HG02884 (cell line): ENCODE measurements at regions not wholly inside any gene's neighbourhood (a gene's known extent, or its start where the extent isn't known, plus 50 kb on each side); places are given as distances from the start of the nearest gene placed in this dataset.
"Not testable (repeated sequence)": the region's sequence is repeated elsewhere in the genome, so short reads cannot be mapped to it uniquely, and the experiment has no call there.

ENCODE experiments used
- ATAC-seq: cut with Tn5 transposase; IDR thresholded peaks from one replicate; pipeline ENCODE4 v1.9.1; 2021; ENCODE audit warnings: mild to moderate bottlenecking, moderate library complexity; ENCODE audit not compliant: unreplicated experiment

- no peak for ATAC-seq
These were observed 210.7 kb downstream of the EFCAB11 start for GRCh38 chr14:89743828-89744227.

DNA sequence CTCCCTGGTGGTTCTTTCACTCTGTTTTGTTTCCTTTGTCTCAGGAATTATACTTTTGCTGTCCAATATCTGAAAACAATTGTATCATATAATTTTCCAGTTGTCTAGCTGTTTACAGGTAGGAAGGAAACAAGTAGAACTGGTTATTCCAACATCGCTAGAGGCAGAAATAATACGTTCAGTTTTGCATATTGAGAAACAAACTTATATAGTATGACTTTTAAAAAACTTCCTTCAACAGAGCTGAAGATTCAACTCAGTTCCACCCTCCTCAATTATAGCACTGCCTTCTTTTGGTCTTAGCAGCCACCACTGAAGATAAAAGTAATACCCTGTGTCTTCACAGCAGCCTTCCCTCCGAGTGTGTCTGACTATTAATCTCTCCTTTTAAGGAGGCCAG is 214.3 kb downstream of the EFCAB11 start:
- ATAC-seq = no peak

GRCh38 chr14:89736881-89737280 is 217.6 kb downstream of the EFCAB11 start:
- no peak for ATAC-seq

DNA sequence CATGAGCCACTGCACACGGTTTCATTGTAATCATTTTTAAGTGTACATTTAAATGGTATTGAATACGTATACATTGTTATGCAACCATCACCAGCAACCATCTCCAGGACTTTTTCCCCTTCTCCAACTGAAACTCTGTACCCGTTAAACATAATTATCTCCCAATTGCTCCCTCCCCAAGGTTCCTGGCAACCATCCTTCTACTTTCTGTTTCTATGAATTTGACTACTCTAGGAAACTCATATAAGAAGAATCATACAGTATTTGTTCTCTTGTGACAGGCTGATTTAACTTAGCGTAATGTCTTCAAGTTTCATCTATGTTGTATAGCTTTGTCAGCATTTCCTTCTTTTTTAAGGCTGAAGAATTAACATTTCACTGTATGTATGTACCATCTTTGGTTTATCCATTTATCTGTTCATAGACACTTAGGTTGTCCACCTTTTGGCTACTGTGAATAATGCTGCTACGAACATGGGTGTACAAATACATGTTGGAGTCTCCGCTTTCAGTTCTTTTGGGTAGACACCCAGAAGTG is 223.1 kb downstream of the EFCAB11 start:
- ATAC-seq = no peak

GRCh38 chr14:89730687-89731086 is 223.8 kb downstream of the EFCAB11 start:
- no peak for ATAC-seq

- no peak for ATAC-seq
These were observed 225.6 kb downstream of the EFCAB11 start for GRCh38 chr14:89728964-89729363.

DNA sequence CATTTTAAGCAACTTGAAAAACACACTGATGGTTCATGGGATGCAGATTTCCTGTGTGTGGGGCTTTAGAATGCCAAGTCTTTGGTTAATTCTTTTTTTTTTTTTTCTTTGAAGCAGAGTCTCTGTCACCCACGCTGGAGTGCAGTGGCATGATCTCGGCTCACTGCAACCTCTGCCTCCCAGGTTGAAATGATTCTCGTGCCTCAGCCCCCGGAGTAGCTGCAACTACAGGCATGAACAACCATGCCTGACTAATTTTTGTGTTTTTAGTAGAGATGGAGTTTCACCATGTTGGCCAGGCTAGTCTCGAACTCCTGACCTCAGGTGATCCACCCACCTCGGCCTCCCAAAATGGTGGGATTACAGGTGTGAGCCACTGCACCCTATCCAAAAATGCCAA is 228.3 kb downstream of the EFCAB11 start:
- ATAC-seq = not testable (repeated sequence)

DNA sequence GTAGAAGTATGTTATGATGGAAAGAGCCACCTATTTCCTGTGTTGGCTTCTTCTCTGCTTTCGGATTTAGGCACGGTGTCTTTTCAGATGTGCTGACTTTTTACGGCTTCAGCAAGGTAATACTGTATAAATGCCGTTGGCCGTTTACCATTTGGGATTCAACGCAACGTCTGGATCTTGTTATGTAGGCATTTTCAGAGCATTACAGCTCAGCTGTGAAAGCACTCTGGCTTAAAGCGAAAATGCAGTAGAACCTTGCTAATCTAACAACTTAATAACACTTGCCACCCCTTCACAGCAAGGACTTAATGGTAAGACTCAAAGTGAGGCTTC is 229.9 kb downstream of the EFCAB11 start:
- no peak for ATAC-seq

DNA sequence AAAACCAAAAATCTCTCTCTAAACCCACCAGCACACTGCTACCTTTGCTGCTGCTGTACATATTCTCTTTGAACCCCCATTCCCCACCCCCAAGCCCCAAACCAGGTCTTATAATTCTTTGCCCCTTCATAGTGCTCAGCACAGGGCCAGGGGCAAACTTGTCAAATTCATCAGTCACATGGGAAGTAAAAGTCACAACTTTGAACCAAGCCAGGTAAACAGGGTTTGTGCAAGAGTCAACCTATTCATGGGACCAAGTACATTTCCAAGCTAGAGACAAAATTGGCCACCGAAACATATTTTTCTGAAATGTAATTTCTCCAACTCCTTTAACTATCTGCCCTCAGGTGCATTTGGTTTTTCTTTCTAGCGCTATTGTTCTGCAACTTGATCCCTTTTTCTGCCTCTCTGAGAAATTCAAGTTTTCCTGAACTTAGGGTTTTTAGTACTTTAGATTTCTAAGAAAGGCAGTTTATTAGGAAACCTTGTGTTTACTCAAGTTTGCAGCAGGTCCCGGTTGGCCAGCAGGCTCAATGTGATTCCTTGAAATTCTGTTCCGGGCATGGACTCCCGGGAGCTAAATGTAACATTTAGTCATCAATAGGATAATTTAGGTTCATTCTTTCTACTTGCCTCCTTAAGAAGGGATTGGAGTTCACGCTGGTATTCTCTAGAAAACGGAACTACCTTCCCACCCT is 230.5 kb downstream of the EFCAB11 start:
- ATAC-seq = no peak

- ATAC-seq = no peak
These were observed 232.6 kb downstream of the EFCAB11 start for GRCh38 chr14:89721956-89722355.

DNA sequence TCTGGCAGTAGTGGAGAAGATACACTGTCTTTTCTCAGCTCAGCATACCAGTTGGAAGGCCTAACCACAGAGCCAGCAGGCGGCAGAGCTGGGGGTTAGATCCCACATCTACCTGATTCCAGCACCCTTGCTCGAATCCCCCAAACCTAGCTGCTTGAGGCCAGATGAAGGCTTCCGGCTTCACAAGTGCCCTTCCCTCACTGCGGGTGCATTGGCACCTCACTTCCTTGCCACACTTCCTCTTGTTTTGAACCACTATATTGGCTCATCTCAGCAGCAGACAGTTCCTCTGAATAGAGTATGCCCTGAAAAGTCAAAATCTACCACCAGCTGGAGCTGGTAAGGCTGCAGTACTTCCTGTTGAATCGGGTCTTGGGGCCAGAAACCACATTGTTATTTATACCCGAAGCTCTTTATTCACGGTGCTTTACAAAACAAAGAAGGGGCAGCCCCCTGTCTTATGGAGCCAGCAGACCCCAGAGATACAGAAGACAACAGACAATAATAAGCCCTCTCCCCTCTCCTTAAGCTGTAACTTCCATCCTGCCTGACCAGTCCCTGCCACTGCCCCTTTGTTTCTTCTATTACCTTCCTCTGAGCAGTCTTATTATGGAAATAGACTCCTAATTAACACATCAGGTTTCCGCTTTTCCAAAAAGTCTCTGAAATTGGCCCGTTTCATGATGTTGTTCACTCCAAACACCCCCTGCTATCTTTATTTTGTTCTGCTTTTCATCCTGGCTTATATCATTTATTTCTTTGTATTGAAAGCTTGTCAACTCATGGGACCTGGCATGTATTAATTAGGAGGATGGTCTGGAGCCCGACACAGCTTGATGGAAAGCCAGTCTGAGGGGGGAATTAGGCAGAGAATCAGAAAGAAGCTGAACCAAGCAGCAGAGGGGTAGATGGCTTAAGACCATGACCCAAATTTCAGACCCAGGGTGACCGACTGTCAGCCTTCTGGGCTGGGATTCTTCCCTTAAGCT is 233.5 kb downstream of the EFCAB11 start:
- ATAC-seq = peak; percentile 72

GRCh38 chr14:89720076-89720687 is 234.3 kb downstream of the EFCAB11 start:
- no peak for ATAC-seq

DNA sequence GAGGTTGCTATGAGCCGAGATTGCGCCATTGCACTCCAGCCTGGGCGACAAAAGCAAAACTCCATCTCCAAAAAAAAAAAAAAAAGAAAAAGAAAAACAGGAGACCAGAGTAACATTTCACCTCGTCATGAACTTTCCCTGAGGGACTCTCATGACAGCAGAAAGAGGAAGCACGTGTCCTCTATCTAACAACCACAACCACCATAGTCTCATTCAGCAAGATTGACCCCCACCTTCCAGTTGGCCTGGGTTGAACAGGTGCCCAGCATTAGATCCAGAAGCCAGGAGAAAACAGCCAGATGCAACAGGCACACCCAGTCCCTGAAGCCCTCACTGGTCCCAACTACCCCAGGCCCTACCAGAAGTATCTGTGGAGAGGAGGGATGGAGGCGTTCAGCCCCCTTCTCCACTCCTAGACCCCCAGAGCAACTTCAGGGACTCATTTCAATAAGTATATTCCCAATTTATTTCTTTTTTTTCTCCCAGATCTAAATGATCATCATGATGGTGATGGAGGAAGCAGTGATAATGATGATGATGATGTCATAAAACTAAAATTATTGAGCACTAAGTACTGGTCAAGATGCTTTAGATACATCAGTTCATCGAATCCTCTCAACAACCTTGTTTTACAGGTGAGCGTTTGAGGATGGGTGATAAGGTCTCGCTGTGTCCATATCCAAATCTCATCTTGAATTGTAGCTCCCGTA is 235.0 kb downstream of the EFCAB11 start:
- ATAC-seq = no peak

GRCh38 chr14:89708982-89709625 is 245.4 kb downstream of the EFCAB11 start:
- ATAC-seq = no peak

GRCh38 chr14:89707086-89707485 is 247.4 kb downstream of the EFCAB11 start:
- ATAC-seq = peak; percentile 52

DNA sequence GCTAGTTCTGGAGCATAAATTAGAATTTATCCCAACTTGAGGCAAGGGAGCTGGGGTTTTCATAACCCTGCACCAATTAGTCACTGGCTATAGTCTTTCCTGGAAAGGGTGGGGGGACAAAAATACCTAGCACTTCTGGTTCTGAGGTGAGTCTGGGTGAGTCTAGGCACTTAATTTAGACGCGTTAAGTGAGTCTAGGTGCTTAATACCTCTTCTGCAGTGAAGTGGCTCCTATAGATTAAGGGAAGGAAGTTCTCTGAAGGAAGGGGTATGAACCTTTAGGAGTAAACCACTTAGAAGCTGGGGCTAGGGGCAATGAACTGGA is 251.7 kb downstream of the EFCAB11 start:
- ATAC-seq = no peak

DNA sequence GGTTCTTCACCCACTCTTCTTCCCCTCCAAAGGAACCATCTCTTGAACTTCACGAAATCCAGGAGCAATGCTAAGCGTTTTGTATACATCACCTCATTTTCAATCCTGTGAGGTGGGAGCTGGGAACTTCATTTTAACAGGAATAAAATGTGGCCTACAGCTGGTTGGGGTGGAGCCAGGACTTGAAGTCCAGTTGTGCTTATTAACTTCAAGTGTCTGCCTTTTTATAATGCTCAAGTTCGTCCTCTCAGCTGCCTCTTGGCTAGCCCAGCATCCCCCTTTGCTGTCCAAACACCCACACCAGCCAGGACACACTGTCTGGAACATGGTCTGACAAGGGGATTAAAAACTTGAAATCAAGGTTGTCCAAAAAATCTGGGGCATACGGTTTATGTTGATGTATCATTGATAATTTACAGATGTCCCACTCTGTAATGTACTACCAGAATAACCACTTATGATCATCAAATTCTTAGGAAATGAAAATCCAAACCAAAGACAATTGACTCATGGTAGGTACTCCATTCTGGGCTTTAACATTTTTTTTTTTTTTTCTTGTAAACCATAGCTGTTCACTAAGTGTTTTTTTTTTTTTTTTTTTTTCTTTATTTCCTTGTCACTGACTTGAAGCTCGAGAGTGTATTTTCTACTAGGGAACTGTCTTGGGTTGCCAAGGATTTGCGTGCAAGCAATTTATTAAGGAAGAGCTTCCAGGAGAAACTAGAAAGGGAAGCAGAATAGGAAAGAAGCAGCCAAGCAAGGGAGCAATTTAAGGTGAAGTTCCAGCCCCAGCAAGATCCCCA is 252.3 kb downstream of the EFCAB11 start:
- no peak for ATAC-seq

DNA sequence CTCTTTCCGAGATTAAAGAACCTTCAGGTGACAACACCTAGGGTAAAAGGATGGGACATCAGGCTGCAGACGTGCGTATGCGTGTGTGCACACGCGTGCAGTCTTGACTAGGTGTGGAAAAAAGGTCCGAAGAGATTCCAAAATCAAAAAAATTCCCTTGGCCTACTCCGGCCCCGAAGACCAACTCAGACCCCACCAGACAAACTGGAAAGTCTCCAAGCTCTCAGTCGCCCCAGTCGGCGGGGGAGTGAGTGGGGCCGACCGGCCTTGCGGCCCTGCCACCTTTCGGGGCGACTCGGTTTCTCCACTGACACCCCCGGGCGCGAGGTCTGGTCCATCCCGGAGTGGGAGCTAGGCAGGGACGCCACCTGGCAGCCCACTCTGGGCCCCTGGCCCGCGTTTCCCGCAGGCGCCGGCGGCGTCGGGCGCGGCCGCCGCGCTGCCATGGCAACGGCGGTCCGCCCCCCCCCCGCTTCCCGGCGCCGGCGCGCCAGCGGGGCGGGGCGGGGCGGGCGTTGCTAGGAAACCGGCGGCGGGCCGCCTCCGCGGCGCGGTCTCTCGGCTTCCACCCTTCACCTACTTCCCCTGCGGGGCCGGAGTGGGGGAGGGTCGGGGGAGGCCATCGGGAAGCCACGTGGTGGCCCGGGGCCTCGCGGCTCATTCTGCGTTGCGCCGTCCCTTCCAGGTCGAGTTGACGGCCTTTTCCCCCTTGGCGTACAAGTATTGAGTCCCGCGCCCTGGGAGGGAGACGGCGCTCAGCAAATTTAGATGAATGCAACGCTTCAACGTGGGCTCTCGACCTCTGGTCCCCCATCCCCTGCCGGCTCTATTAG is 253.1 kb downstream of the EFCAB11 start:
- ATAC-seq = peak; percentile 72

- no peak for ATAC-seq
These were observed 253.7 kb downstream of the EFCAB11 start for GRCh38 chr14:89700801-89701200.
